A549 (cell line): ENCODE measurements at regions not wholly inside any gene's neighbourhood (a gene's known extent, or its start where the extent isn't known, plus 50 kb on each side); places are given as distances from the start of the nearest gene placed in this dataset.

Source experiments
- ATAC-seq, 2 experiments: fragments of 200-7000 bp in 1 of 2; fragments of >200 bp in 1 of 2; cut with Nextera tagmentation in 1 of 2; cut with Tn5 transposase in 1 of 2; 3 replicates each; pipeline versions ENCODE4 v1.8.0 to v1.9.1; 2018 to 2020; ENCODE audit warnings: mild to moderate bottlenecking in 1 of 2, moderate library complexity in 1 of 2
- CTCF ChIA-PET: fragments of 300-600 bp; sonication (Branson Sonifier 250); formaldehyde crosslinking; extraction: SDS; loops from one replicate; lab custom pipeline; 2021; ENCODE audit warnings: antibody characterized with exemption, inconsistent platforms; lab: Yijun Ruan, JAX
- POLR2A ChIA-PET: fragments of 350-600 bp; formaldehyde crosslinking; extraction: SDS; loops from one replicate; lab custom pipeline; 2021; ENCODE audit warnings: antibody characterized with exemption, inconsistent platforms; lab: Yijun Ruan, JAX
- DNase-seq, 2 experiments: peaks; one replicate each; pipeline versions ENCODE4 v3.0.0 to v3.0.0-alpha.2; 2011 to 2016; ENCODE audit warnings: low read depth in 1 of 2, low spot score in 1 of 2
- FAIRE-seq: peaks from 2 replicates; lab custom pipeline; 2011; peaks lifted over from hg19 to GRCh38; lab: Jason Lieb, UNC
- H3K27ac ChIP-seq, 2 experiments: fragments of >200 bp; sonication (Bioruptor Twin); formaldehyde crosslinking; 3 replicates each; pipeline ENCODE4 v1.5.1; 2016 to 2017
- H3K4me1 ChIP-seq: fragments of >200 bp; sonication (Bioruptor Twin); formaldehyde crosslinking; 3 replicates; pipeline ENCODE4 v1.6.1; 2016
- H3K4me2 ChIP-seq: fragments of >200 bp; sonication (Bioruptor Twin); formaldehyde crosslinking; 3 replicates; pipeline ENCODE4 v1.6.1; 2016
- H3K4me3 ChIP-seq: fragments of >200 bp; sonication (Bioruptor Twin); formaldehyde crosslinking; 3 replicates; pipeline ENCODE4 v1.5.1; 2016
- H3K9me3 ChIP-seq: fragments of >200 bp; sonication (Bioruptor Twin); formaldehyde crosslinking; 3 replicates; pipeline ENCODE4 v1.6.1; 2016
- CBX2 ChIP-seq: fragments of 200-600 bp; sonication (generic); IDR thresholded peaks from 2 replicates; pipeline ENCODE4 v1.6.1; 2016; ENCODE audit warnings: low read depth, mild to moderate bottlenecking, borderline replicate concordance
- CHD2 ChIP-seq: fragments of 150-350 bp; IDR thresholded peaks from 2 replicates; pipeline ENCODE4 v1.6.1; 2014; ENCODE audit warnings: low read length; ENCODE audit not compliant: partially characterized antibody
- CHD4 ChIP-seq: fragments of 200-600 bp; sonication (generic); IDR thresholded peaks from 2 replicates; pipeline ENCODE4 v1.6.1; 2016; ENCODE audit warnings: antibody characterized with exemption, mild to moderate bottlenecking, borderline replicate concordance
- EHMT2 ChIP-seq: fragments of 200-600 bp; sonication (generic); IDR thresholded peaks from 2 replicates; pipeline ENCODE4 v1.6.1; 2016; ENCODE audit warnings: antibody characterized with exemption, low read depth, mild to moderate bottlenecking, moderate library complexity
- ELK1 ChIP-seq: fragments of 150-350 bp; IDR thresholded peaks from 2 replicates; pipeline ENCODE4 v1.6.1; 2014; ENCODE audit warnings: low read depth, mild to moderate bottlenecking, low read length
- FOSL2 ChIP-seq, 2 experiments: fragments of 450-650 bp in 1 of 2; fragments of >200 bp in 1 of 2; sonication (Bioruptor Twin) in 1 of 2; formaldehyde crosslinking; IDR thresholded peaks; 2 replicates each; pipeline versions ENCODE4 v1.5.0 to v1.6.1; 2016 to 2020; ENCODE audit warnings: mild to moderate bottlenecking in 1 of 2, moderate library complexity in 1 of 2
- FOXS1 ChIP-seq: fragments of 250-450 bp; sonication (Bioruptor Pico); IDR thresholded peaks from 2 replicates; pipeline ENCODE4 v1.5.0; 2020; ENCODE audit warnings: mild to moderate bottlenecking, moderate library complexity
- HDAC2 ChIP-seq: fragments of 200-600 bp; sonication (generic); IDR thresholded peaks from 2 replicates; pipeline ENCODE4 v1.6.1; 2016
- HES2 ChIP-seq: fragments of >200 bp; sonication (Bioruptor Twin); formaldehyde crosslinking; IDR thresholded peaks from 2 replicates; pipeline ENCODE4 v1.6.1; 2016
- HEYL ChIP-seq: fragments of 250-450 bp; sonication (Bioruptor Pico); IDR thresholded peaks from 2 replicates; pipeline ENCODE4 v1.8.0; 2021; ENCODE audit warnings: mild to moderate bottlenecking, moderate library complexity
- HOXB5 ChIP-seq: fragments of 250-450 bp; sonication (Bioruptor Pico); IDR thresholded peaks from 2 replicates; pipeline ENCODE4 v1.5.0; 2020; ENCODE audit warnings: mild to moderate bottlenecking, moderate library complexity
- MAZ ChIP-seq: fragments of 150-350 bp; IDR thresholded peaks from 2 replicates; pipeline ENCODE4 v1.6.1; 2014; ENCODE audit warnings: antibody characterized with exemption, low read depth, low read length, borderline replicate concordance
- NFE2L2 ChIP-seq: fragments of 150-350 bp; conservative IDR thresholded peaks from 2 replicates; pipeline ENCODE4 v1.6.1; 2014; ENCODE audit warnings: low read length
- NPAS2 ChIP-seq: fragments of 250-450 bp; sonication (Bioruptor Pico); IDR thresholded peaks from 2 replicates; pipeline ENCODE4 v1.8.0; 2022; ENCODE audit warnings: mild to moderate bottlenecking, moderate library complexity, borderline replicate concordance
- PBX3 ChIP-seq: IDR thresholded peaks from 2 replicates; pipeline ENCODE4 v1.6.1; 2012
- RARB ChIP-seq: fragments of 250-450 bp; sonication (Bioruptor Pico); IDR thresholded peaks from 2 replicates; pipeline ENCODE4 v1.8.0; 2021; ENCODE audit warnings: mild to moderate bottlenecking, moderate library complexity
- RCOR1 ChIP-seq: fragments of 150-350 bp; IDR thresholded peaks from 2 replicates; pipeline ENCODE4 v1.6.1; 2014; ENCODE audit warnings: antibody characterized with exemption, low read length, low read depth
- REST ChIP-seq: fragments of 200-600 bp; sonication (generic); IDR thresholded peaks from 2 replicates; pipeline ENCODE4 v1.6.1; 2016; ENCODE audit warnings: antibody characterized with exemption, mild to moderate bottlenecking, moderate library complexity
- SREBF2 ChIP-seq: fragments of 450-650 bp; IDR thresholded peaks from 2 replicates; pipeline ENCODE4 v1.6.1; 2014; ENCODE audit warnings: mild to moderate bottlenecking, moderate library complexity
- TP53 ChIP-seq: fragments of 250-450 bp; sonication (Bioruptor Pico); IDR thresholded peaks from 2 replicates; pipeline ENCODE4 v1.5.0; 2021; ENCODE audit warnings: mild to moderate bottlenecking, moderate library complexity
- ZFP36 ChIP-seq: fragments of 450-650 bp; IDR thresholded peaks from 2 replicates; pipeline ENCODE4 v1.6.1; 2014; ENCODE audit warnings: borderline replicate concordance; ENCODE audit not compliant: partially characterized antibody
- WGBS: methylation state at CpG from one replicate; pipeline ENCODE4 v1.1.6; 2017; ENCODE audit errors: missing lambda C conversion rate; 5-methylcytosine and 5-hydroxymethylcytosine counted together
- TF ChIP-seq, protein P1 (sequence below): fragments of >200 bp; sonication (Bioruptor Twin); formaldehyde crosslinking; IDR thresholded peaks from 3 replicates; pipeline ENCODE4 v1.5.1; 2016
- TF ChIP-seq, protein P2 (sequence below): fragments of >200 bp; sonication (Bioruptor Twin); formaldehyde crosslinking; IDR thresholded peaks from 3 replicates; pipeline ENCODE4 v1.6.1; 2016

DNA sequence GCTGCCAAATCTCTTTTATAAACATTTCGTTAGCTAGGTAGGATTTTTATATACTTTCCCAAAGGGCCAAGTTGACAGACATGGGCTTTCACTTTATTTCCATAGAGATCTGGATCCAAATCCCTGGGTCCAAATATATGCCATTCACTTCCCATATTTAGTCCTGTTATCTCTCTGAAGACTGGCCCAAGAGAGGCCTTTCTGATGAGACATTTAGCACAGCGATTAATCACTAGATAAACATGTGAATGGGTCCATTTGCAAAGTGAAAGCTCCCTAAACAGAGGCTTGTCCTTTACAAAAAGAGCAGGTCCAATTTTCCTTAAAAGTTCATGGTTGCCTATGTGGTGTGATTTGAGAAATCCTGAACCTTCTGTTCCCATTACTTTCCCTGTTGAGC, 132.6 kb downstream of the TRMT11 start:
- TF ChIP-seq CBX2 (no peak), RCOR1 (no peak), PBX3 (no peak), HDAC2 (no peak), EHMT2 (no peak), FOXS1 (no peak), MAZ (no peak), HEYL (CRISPR knock-in tag) (no peak), TP53 (CRISPR knock-in tag) (no peak), ELK1 (no peak), NFE2L2 (no peak), NPAS2 (CRISPR knock-in tag) (no peak), FOSL2 (IDR thresholded peaks at IDR 0.05) (no peak), FOSL2 (CRISPR knock-in tag; IDR thresholded peaks at IDR 0.05) (no peak), HOXB5 (CRISPR knock-in tag) (no peak), CHD4 (no peak), ZFP36 (no peak), CHD2 (no peak), RARB (no peak)
- TF ChIP-seq, protein P1, sequence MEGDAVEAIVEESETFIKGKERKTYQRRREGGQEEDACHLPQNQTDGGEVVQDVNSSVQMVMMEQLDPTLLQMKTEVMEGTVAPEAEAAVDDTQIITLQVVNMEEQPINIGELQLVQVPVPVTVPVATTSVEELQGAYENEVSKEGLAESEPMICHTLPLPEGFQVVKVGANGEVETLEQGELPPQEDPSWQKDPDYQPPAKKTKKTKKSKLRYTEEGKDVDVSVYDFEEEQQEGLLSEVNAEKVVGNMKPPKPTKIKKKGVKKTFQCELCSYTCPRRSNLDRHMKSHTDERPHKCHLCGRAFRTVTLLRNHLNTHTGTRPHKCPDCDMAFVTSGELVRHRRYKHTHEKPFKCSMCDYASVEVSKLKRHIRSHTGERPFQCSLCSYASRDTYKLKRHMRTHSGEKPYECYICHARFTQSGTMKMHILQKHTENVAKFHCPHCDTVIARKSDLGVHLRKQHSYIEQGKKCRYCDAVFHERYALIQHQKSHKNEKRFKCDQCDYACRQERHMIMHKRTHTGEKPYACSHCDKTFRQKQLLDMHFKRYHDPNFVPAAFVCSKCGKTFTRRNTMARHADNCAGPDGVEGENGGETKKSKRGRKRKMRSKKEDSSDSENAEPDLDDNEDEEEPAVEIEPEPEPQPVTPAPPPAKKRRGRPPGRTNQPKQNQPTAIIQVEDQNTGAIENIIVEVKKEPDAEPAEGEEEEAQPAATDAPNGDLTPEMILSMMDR, result no peak
- TF ChIP-seq, protein P2, sequence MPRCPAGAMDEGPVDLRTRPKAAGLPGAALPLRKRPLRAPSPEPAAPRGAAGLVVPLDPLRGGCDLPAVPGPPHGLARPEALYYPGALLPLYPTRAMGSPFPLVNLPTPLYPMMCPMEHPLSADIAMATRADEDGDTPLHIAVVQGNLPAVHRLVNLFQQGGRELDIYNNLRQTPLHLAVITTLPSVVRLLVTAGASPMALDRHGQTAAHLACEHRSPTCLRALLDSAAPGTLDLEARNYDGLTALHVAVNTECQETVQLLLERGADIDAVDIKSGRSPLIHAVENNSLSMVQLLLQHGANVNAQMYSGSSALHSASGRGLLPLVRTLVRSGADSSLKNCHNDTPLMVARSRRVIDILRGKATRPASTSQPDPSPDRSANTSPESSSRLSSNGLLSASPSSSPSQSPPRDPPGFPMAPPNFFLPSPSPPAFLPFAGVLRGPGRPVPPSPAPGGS, result no peak
- no peak for ATAC-seq
- H3K4me2 ChIP-seq, result no peak overlapping the region
- no peak for DNase-seq
- 75% methylated on average over 2 of the region's 2 CpGs for WGBS
- FAIRE-seq, result no peak
- H3K27ac ChIP-seq, result no peak overlapping the region
- H3K4me1 ChIP-seq, result no peaks in the 10 kb centered on the region
- H3K9me3 ChIP-seq, result no peaks in the 10 kb centered on the region
- ChIA-PET POLR2A (no interaction called here), CTCF (no interaction called here)
- H3K4me3 ChIP-seq, result no peak overlapping the region

GRCh38 chr6:126123226-126123625, 136.9 kb downstream of the TRMT11 start:
- H3K4me3 ChIP-seq, result no peak overlapping the region
- POLR2A ChIA-PET, result no interaction called here
- ATAC-seq (no peak), DNase-seq (no peak)
- TF ChIP-seq HEYL (CRISPR knock-in tag), result no peak
- no peak for TF ChIP-seq HES2
- no peak for TF ChIP-seq SREBF2
- no peak for TF ChIP-seq REST
- TF ChIP-seq, all 56 proteins: peak for 0
- H3K9me3 ChIP-seq, result no peaks in the 10 kb centered on the region
- WGBS, result 75% methylated on average over 4 of the region's 4 CpGs
- no peak overlapping the region for H3K4me2 ChIP-seq
- CTCF ChIA-PET, result no interaction called here
- no peaks in the 10 kb centered on the region for H3K4me1 ChIP-seq
- FAIRE-seq, result no peak
- H3K27ac ChIP-seq, result no peak overlapping the region
